Upper lobe of right lung (tissue), 1 donor: ENCODE measurements at regions not wholly inside any gene's neighbourhood (a gene's known extent, or its start where the extent isn't known, plus 50 kb on each side); places are given as distances from the start of the nearest gene placed in this dataset.

ENCODE experiments used
- ATAC-seq: fragments of 200-7000 bp; cut with Tn5 transposase; one replicate; pipeline ENCODE4 v1.9.1; 2020; ENCODE audit warnings: mild to moderate bottlenecking, moderate library complexity
- DNase-seq: peaks from one replicate; pipeline ENCODE4 v3.0.0-alpha.2; 2020
- H3K27ac ChIP-seq: fragments of 200-600 bp; one replicate; pipeline ENCODE4 v1.8.0; 2022
- H3K27me3 ChIP-seq: fragments of 200-600 bp; one replicate; pipeline ENCODE4 v1.8.0; 2022; ENCODE audit warnings: mild to moderate bottlenecking
- H3K36me3 ChIP-seq: fragments of 200-600 bp; one replicate; pipeline ENCODE4 v1.8.0; 2022
- H3K4me1 ChIP-seq: fragments of 200-600 bp; one replicate; pipeline ENCODE4 v1.8.0; 2022
- H3K4me3 ChIP-seq: fragments of 200-600 bp; one replicate; pipeline ENCODE4 v1.8.0; 2022; ENCODE audit warnings: mild to moderate bottlenecking
- H3K9me3 ChIP-seq: fragments of 200-600 bp; one replicate; pipeline ENCODE4 v1.8.0; 2022
- CTCF ChIP-seq: fragments of 200-600 bp; IDR thresholded peaks from one replicate; pipeline ENCODE4 v1.8.0; 2022; ENCODE audit warnings: antibody characterized with exemption
- intact Hi-C: fragments of 100-400 bp; cut with DNase I; formaldehyde crosslinking; loops from one replicate; pipeline ENCODE4 v1.11.0; 2022
- donor health status: DM: no; HTN: yes; CAD: no; lungs with severe emphysema.

- Histone ChIP-seq H3K4me3 (no peak overlapping the region), H3K4me1 (no peaks in the 10 kb centered on the region), H3K27ac (no peak overlapping the region), H3K36me3 (no peaks in the 10 kb centered on the region), H3K9me3 (no peaks in the 10 kb centered on the region), H3K27me3 (no peaks in the 10 kb centered on the region)
- ATAC-seq (no peak), DNase-seq (no peak)
- TF ChIP-seq CTCF = no peak
- intact Hi-C loops = no loop called here
These were observed 129.8 kb upstream of the CACNA1E start for GRCh38 chr1:181353526-181353925.

- DNase-seq (no peak), ATAC-seq (no peak)
- Histone ChIP-seq H3K4me3 (no peak overlapping the region), H3K27me3 (no peaks in the 10 kb centered on the region), H3K9me3 (no peaks in the 10 kb centered on the region), H3K4me1 (no peaks in the 10 kb centered on the region), H3K36me3 (no peaks in the 10 kb centered on the region), H3K27ac (no peak overlapping the region)
- no peak for TF ChIP-seq CTCF
- intact Hi-C loops = no loop called here
These were observed 128.5 kb upstream of the CACNA1E start for GRCh38 chr1:181354865-181355264.

GRCh38 chr1:181356505-181357340 lies 126.6 kb upstream of the CACNA1E start:
- no peaks in the 10 kb centered on the region for H3K9me3 ChIP-seq
- ATAC-seq (peak; percentile 15), DNase-seq (no peak)
- H3K4me1 ChIP-seq = no peaks in the 10 kb centered on the region
- no peak overlapping the region for H3K4me3 ChIP-seq
- intact Hi-C loops = no loop called here
- H3K36me3 ChIP-seq = no peaks in the 10 kb centered on the region
- TF ChIP-seq CTCF = no peak
- H3K27ac ChIP-seq = no peak overlapping the region
- no peaks in the 10 kb centered on the region for H3K27me3 ChIP-seq

- Histone ChIP-seq H3K4me3 (no peak overlapping the region), H3K27me3 (no peaks in the 10 kb centered on the region), H3K4me1 (no peaks in the 10 kb centered on the region), H3K27ac (no peak overlapping the region), H3K9me3 (no peaks in the 10 kb centered on the region), H3K36me3 (no peaks in the 10 kb centered on the region)
- intact Hi-C loops = no loop called here
- no peak for ATAC-seq
- TF ChIP-seq CTCF = no peak
- no peak for DNase-seq
These were observed 124.3 kb upstream of the CACNA1E start for GRCh38 chr1:181359012-181359411.

GRCh38 chr1:181364801-181365200 lies 118.5 kb upstream of the CACNA1E start:
- Histone ChIP-seq H3K4me1 (no peaks in the 10 kb centered on the region), H3K36me3 (no peaks in the 10 kb centered on the region), H3K27ac (no peak overlapping the region), H3K27me3 (no peaks in the 10 kb centered on the region), H3K4me3 (no peak overlapping the region), H3K9me3 (no peaks in the 10 kb centered on the region)
- intact Hi-C loops = no loop called here
- no peak for ATAC-seq
- TF ChIP-seq CTCF = no peak
- no peak for DNase-seq
